H1 (cell line): ENCODE measurements at regions not wholly inside any gene's neighbourhood (a gene's known extent, or its start where the extent isn't known, plus 50 kb on each side); places are given as distances from the start of the nearest gene placed in this dataset.

ENCODE experiments used
- CTCF ChIA-PET: fragments of 300-600 bp; sonication (Branson Sonifier 250); formaldehyde crosslinking; loops from one replicate; lab custom pipeline; 2021; ENCODE audit not compliant: partially characterized antibody; lab: Charles Lee
- POLR2A ChIA-PET: fragments of 300-600 bp; sonication (Branson Sonifier 250); formaldehyde crosslinking; loops from one replicate; lab custom pipeline; 2021; ENCODE audit warnings: inconsistent platforms; ENCODE audit not compliant: partially characterized antibody; lab: Charles Lee
- DNase-seq, 2 experiments: peaks; one replicate each; pipeline versions ENCODE4 v3.0.0 to v3.0.0-alpha.2; 2010 to 2022; ENCODE audit warnings: low spot score in 2 of 2, low read depth in 1 of 2, mixed read lengths in 1 of 2
- FAIRE-seq: peaks from 2 replicates; lab custom pipeline; 2011; peaks lifted over from hg19 to GRCh38; lab: Jason Lieb, UNC
- H2AFZ ChIP-seq: 2 replicates; pipeline ENCODE4 v1.8.1; 2012; ENCODE audit warnings: low read length, inconsistent platforms
- H2AK5ac ChIP-seq: 2 replicates; pipeline ENCODE4 v1.6.1; 2013; ENCODE audit warnings: low read depth, low read length
- H2BK120ac ChIP-seq: replicated peaks from 2 replicates; pipeline ENCODE3; 2013; ENCODE audit warnings: low read depth, low read length, inconsistent platforms
- H2BK12ac ChIP-seq: 2 replicates; pipeline ENCODE4 v1.6.1; 2013; ENCODE audit warnings: low read depth, low read length
- H2BK15ac ChIP-seq: 2 replicates; pipeline ENCODE4 v1.6.1; 2013; ENCODE audit warnings: low read length
- H2BK20ac ChIP-seq: 2 replicates; pipeline ENCODE4 v1.6.1; 2013; ENCODE audit warnings: low read length
- H2BK5ac ChIP-seq: 2 replicates; pipeline ENCODE4 v1.6.1; 2013; ENCODE audit warnings: low read depth, low read length
- H3K14ac ChIP-seq: 2 replicates; pipeline ENCODE4 v1.6.1; 2013; ENCODE audit warnings: inconsistent platforms; ENCODE audit not compliant: insufficient read length
- H3K18ac ChIP-seq: 2 replicates; pipeline ENCODE4 v1.6.1; 2013; ENCODE audit warnings: low read length; ENCODE audit errors: extremely low read depth
- H3K23ac ChIP-seq: 2 replicates; pipeline ENCODE4 v1.6.1; 2013; ENCODE audit warnings: inconsistent platforms; ENCODE audit not compliant: insufficient read length
- H3K23me2 ChIP-seq: 2 replicates; pipeline ENCODE4 v1.6.1; 2013; ENCODE audit warnings: low read depth, low read length
- H3K27ac ChIP-seq: 2 replicates; pipeline ENCODE4 v1.6.1; 2011; ENCODE audit warnings: low read depth, low read length, inconsistent platforms
- H3K27me3 ChIP-seq, 4 experiments: replicated peaks in 1 of 4; 1 replicate in 1 of 4; 2 replicates in 3 of 4; pipeline versions ENCODE4 v1.6.1 to v1.8.1; 2011 to 2013; ENCODE audit warnings: low read length in 3 of 4, mild to moderate bottlenecking in 3 of 4, inconsistent platforms in 2 of 4, mixed read lengths in 2 of 4, moderate library complexity in 1 of 4; ENCODE audit not compliant: control insufficient read depth in 3 of 4, insufficient read depth in 3 of 4; ENCODE audit errors: extremely low read depth in 1 of 4
- H3K36me3 ChIP-seq, 4 experiments: 2 replicates each; pipeline versions ENCODE4 v1.6.1 to v1.8.1; 2011 to 2013; ENCODE audit warnings: mild to moderate bottlenecking in 4 of 4, low read length in 3 of 4, moderate library complexity in 2 of 4, control low read depth in 1 of 4, inconsistent platforms in 1 of 4; ENCODE audit not compliant: insufficient read depth in 4 of 4, control insufficient read depth in 2 of 4
- H3K4ac ChIP-seq: replicated peaks from 2 replicates; pipeline ENCODE3; 2013; ENCODE audit warnings: low read length, low read depth, mixed read lengths, inconsistent platforms; ENCODE audit not compliant: insufficient read length
- H3K4me1 ChIP-seq, 4 experiments: replicated peaks in 1 of 4; 1 replicate in 1 of 4; 2 replicates in 3 of 4; pipeline versions ENCODE4 v1.6.1 to v1.8.1; 2011 to 2013; ENCODE audit warnings: low read length in 3 of 4, inconsistent platforms in 2 of 4, mixed read lengths in 1 of 4; ENCODE audit not compliant: insufficient read depth in 4 of 4, control insufficient read depth in 3 of 4
- H3K4me2 ChIP-seq, 2 experiments: 2 replicates each; pipeline versions ENCODE4 v1.6.1 to v1.8.1; 2011 to 2013; ENCODE audit warnings: low read depth in 2 of 2, low read length in 2 of 2, control low read depth in 1 of 2, inconsistent platforms in 1 of 2, mild to moderate bottlenecking in 1 of 2; ENCODE audit not compliant: insufficient read depth in 1 of 2
- H3K4me3 ChIP-seq, 4 experiments: fragments of 200-600, 300-600 bp in 1 of 4; sonication (generic), shearing (Covaris generic), sonication (Bioruptor Twin) in 1 of 4; 2 replicates each; pipeline versions ENCODE4 v1.5.1 to v1.8.1; 2011 to 2016; ENCODE audit warnings: low read length in 4 of 4, low read depth in 3 of 4, control low read depth in 2 of 4, inconsistent platforms in 2 of 4, mild to moderate bottlenecking in 2 of 4, mixed read lengths in 1 of 4, moderate library complexity in 1 of 4; ENCODE audit not compliant: insufficient read depth in 2 of 4; ENCODE audit errors: extremely low read depth in 1 of 4
- H3K56ac ChIP-seq: replicated peaks from 2 replicates; pipeline ENCODE3; 2013; ENCODE audit warnings: low read depth, mild to moderate bottlenecking, mixed read lengths, low read length, inconsistent platforms; ENCODE audit not compliant: insufficient read length
- H3K79me1 ChIP-seq: 2 replicates; pipeline ENCODE4 v1.6.1; 2013; ENCODE audit warnings: low read depth, low read length, control low read depth
- H3K79me2 ChIP-seq, 2 experiments: 2 replicates each; pipeline versions ENCODE4 v1.6.1 to v1.8.1; 2012 to 2013; ENCODE audit warnings: low read length in 2 of 2, mild to moderate bottlenecking in 2 of 2, inconsistent platforms in 1 of 2; ENCODE audit not compliant: insufficient read depth in 2 of 2, control insufficient read depth in 1 of 2
- H3K9ac ChIP-seq, 4 experiments: replicated peaks in 1 of 4; 1 replicate in 1 of 4; 2 replicates in 3 of 4; pipeline versions ENCODE4 v1.6.1 to v1.8.1; 2011 to 2013; ENCODE audit warnings: low read depth in 3 of 4, low read length in 3 of 4, control low read depth in 2 of 4, mild to moderate bottlenecking in 2 of 4, moderate library complexity in 2 of 4, inconsistent platforms in 1 of 4; ENCODE audit errors: extremely low read depth in 1 of 4
- H3K9me3 ChIP-seq, 2 experiments: 2 replicates each; pipeline versions ENCODE4 v1.6.1 to v1.8.1; 2012 to 2013; ENCODE audit warnings: mild to moderate bottlenecking in 2 of 2, moderate library complexity in 2 of 2, control low read depth in 1 of 2, inconsistent platforms in 1 of 2, low read depth in 1 of 2, low read length in 1 of 2, mixed read lengths in 1 of 2; ENCODE audit not compliant: insufficient read depth in 2 of 2
- H4K20me1 ChIP-seq, 2 experiments: replicated peaks in 1 of 2; 2 replicates each; pipeline versions ENCODE3 to v1.8.1; 2011 to 2013; ENCODE audit warnings: inconsistent platforms in 2 of 2, low read length in 2 of 2, mild to moderate bottlenecking in 1 of 2; ENCODE audit not compliant: insufficient read depth in 2 of 2, control insufficient read depth in 1 of 2
- H4K5ac ChIP-seq: 2 replicates; pipeline ENCODE4 v1.6.1; 2013; ENCODE audit warnings: low read length, low read depth, mixed read lengths, inconsistent platforms; ENCODE audit not compliant: insufficient read length
- H4K8ac ChIP-seq: 2 replicates; pipeline ENCODE4 v1.8.0; 2013; ENCODE audit warnings: mild to moderate bottlenecking, moderate library complexity, low read length, inconsistent platforms; ENCODE audit not compliant: insufficient read depth; ENCODE audit errors: extremely low read depth
- H4K91ac ChIP-seq: replicated peaks from 2 replicates; pipeline ENCODE3; 2013; ENCODE audit warnings: low read length, mixed read lengths, inconsistent platforms; ENCODE audit not compliant: insufficient read length
- ASH2L ChIP-seq: fragments of 200-600, 300-600 bp; sonication (generic); IDR thresholded peaks from one replicate; pipeline ENCODE4 v1.7.1; 2017; ENCODE audit warnings: low read length
- CEBPB ChIP-seq: IDR thresholded peaks from 2 replicates; pipeline ENCODE4 v1.6.1; 2012; ENCODE audit warnings: low read depth, low read length
- CHD1 ChIP-seq: IDR thresholded peaks from 2 replicates; pipeline ENCODE4 v1.6.1; 2012; ENCODE audit warnings: low read depth, low read length, improper control_type of control experiment
- CHD2 ChIP-seq: IDR thresholded peaks from 2 replicates; pipeline ENCODE4 v1.6.1; 2012; ENCODE audit warnings: low read length, improper control_type of control experiment
- CTBP2 ChIP-seq: IDR thresholded peaks from 2 replicates; pipeline ENCODE4 v1.7.0; 2011; ENCODE audit warnings: borderline replicate concordance, mild to moderate bottlenecking, moderate library complexity, mixed read lengths, low read length; ENCODE audit not compliant: insufficient read depth, insufficient read length
- EP300 ChIP-seq, 2 experiments: IDR thresholded peaks; 1 replicate in 1 of 2; 2 replicates in 1 of 2; pipeline ENCODE4 v1.6.1; 2011 to 2012; ENCODE audit warnings: low read depth in 2 of 2, low read length in 2 of 2, mild to moderate bottlenecking in 2 of 2, borderline replicate concordance in 1 of 2, inconsistent platforms in 1 of 2, moderate library complexity in 1 of 2
- JUN ChIP-seq: IDR thresholded peaks from 2 replicates; pipeline ENCODE4 v1.6.1; 2011; ENCODE audit warnings: low read depth, mild to moderate bottlenecking, improper control_type of control experiment, low read length
- KDM1A ChIP-seq: fragments of 200-600, 300-600 bp; sonication (generic); IDR thresholded peaks from 2 replicates; pipeline ENCODE4 v1.7.1; 2016; ENCODE audit warnings: mild to moderate bottlenecking, low read length, borderline replicate concordance
- MAFK ChIP-seq: IDR thresholded peaks from 2 replicates; pipeline ENCODE4 v1.6.1; 2012; ENCODE audit warnings: low read depth, mild to moderate bottlenecking, improper control_type of control experiment, low read length
- NRF1 ChIP-seq: IDR thresholded peaks from 2 replicates; pipeline ENCODE4 v1.6.1; 2011; ENCODE audit warnings: mild to moderate bottlenecking, low read depth, low read length, improper control_type of control experiment
- PHF8 ChIP-seq: fragments of 200-600 bp; sonication (generic); conservative IDR thresholded peaks from 2 replicates; pipeline ENCODE4 v1.7.1; 2012; ENCODE audit warnings: low read depth, mild to moderate bottlenecking, inconsistent platforms, low read length, moderate library complexity
- POLR2A ChIP-seq, 2 experiments: IDR thresholded peaks; 1 replicate in 1 of 2; 2 replicates in 1 of 2; pipeline ENCODE4 v1.6.1; 2011; ENCODE audit warnings: low read depth in 2 of 2, low read length in 2 of 2, mild to moderate bottlenecking in 2 of 2; ENCODE audit errors: control extremely low read depth in 1 of 2
- SIX5 ChIP-seq: IDR thresholded peaks from 2 replicates; pipeline ENCODE4 v1.6.1; 2011; ENCODE audit warnings: mild to moderate bottlenecking, low read depth, low read length
- TAF7 ChIP-seq: optimal IDR thresholded peaks from 2 replicates; pipeline ENCODE3; 2011; ENCODE audit warnings: low read depth, mild to moderate bottlenecking, inconsistent platforms, low read length, moderate library complexity, borderline replicate concordance
- TEAD4 ChIP-seq: IDR thresholded peaks from 2 replicates; pipeline ENCODE4 v1.6.1; 2012; ENCODE audit warnings: low read depth, low read length, inconsistent platforms, mixed read lengths

- no peaks in the 10 kb centered on the region for H3K27me3 ChIP-seq
- no peaks in the 10 kb centered on the region; a peak in 1 of 7 replicates for H3K4me1 ChIP-seq
- no peak overlapping the region for H3K4me3 ChIP-seq
- no peaks in the 10 kb centered on the region for H3K79me2 ChIP-seq
- no peak overlapping the region for H3K27ac ChIP-seq
- H3K23ac ChIP-seq: no peak overlapping the region
- no peak overlapping the region for H4K8ac ChIP-seq
- no peaks in the 10 kb centered on the region for H3K36me3 ChIP-seq
- H4K5ac ChIP-seq: no peak overlapping the region
- ChIA-PET POLR2A (no interaction called here), CTCF (no interaction called here)
- no peak overlapping the region for H2AK5ac ChIP-seq
- FAIRE-seq (no peak), DNase-seq (no peak)
- H3K9ac ChIP-seq: no peak overlapping the region
- 0 out of 4 replicates have a peak overlapping the region, but pooled peaks of 1 of the 2 experiments have one; percentile 23 for H3K4me2 ChIP-seq
- no peak overlapping the region for H2BK5ac ChIP-seq
- no peaks in the 10 kb centered on the region for H3K9me3 ChIP-seq
- no peak overlapping the region for H2BK12ac ChIP-seq
- H3K79me1 ChIP-seq: no peaks in the 10 kb centered on the region
- no peak overlapping the region for H2BK20ac ChIP-seq
- H2BK15ac ChIP-seq: no peak overlapping the region
- H3K23me2 ChIP-seq: no peaks in the 10 kb centered on the region
- H4K91ac ChIP-seq: no peak overlapping the region
- no peak overlapping the region for H3K14ac ChIP-seq
- no peak overlapping the region for H3K56ac ChIP-seq
- H2BK120ac ChIP-seq: no peak overlapping the region
- no peak overlapping the region for H3K18ac ChIP-seq
- H3K4ac ChIP-seq: no peak overlapping the region
- no peaks in the 10 kb centered on the region for H4K20me1 ChIP-seq
- H2AFZ ChIP-seq: no peak overlapping the region
- no peak for TF ChIP-seq PHF8
- no peak for TF ChIP-seq EP300 (IDR thresholded peaks at IDR 0.05; ENCODE audit: borderline replicate concordance in 1 of 2, low read depth in 2 of 2, low read length in 2 of 2)
- no peak for TF ChIP-seq TEAD4
- TF ChIP-seq KDM1A: no peak
- no peak for TF ChIP-seq CEBPB
- TF ChIP-seq TAF7: no peak
- no peak for TF ChIP-seq SIX5
- no peak for TF ChIP-seq ASH2L
- TF ChIP-seq POLR2A (IDR thresholded peaks at IDR 0.05; ENCODE audit: control extremely low read depth in 1 of 2, low read depth in 2 of 2, low read length in 2 of 2): no peak
- TF ChIP-seq CTBP2: no peak
- no peak for TF ChIP-seq MAFK
- no peak for TF ChIP-seq NRF1
- TF ChIP-seq CHD2: no peak
- no peak for TF ChIP-seq JUN
- no peak for TF ChIP-seq CHD1
Observed at GRCh38 chr13:33471204-33471603, 185.6 kb upstream of the STARD13 start.
